ENCODE measurements at regions not wholly inside any gene's neighbourhood (a gene's known extent, or its start where the extent isn't known, plus 50 kb on each side); places are given as distances from the start of the nearest gene placed in this dataset.

GRCh38 chr3:22121068-22121701 lies 370.2 kb upstream of the ZNF385D start (continued):
- TF ChIP-seq, protein P1, sequence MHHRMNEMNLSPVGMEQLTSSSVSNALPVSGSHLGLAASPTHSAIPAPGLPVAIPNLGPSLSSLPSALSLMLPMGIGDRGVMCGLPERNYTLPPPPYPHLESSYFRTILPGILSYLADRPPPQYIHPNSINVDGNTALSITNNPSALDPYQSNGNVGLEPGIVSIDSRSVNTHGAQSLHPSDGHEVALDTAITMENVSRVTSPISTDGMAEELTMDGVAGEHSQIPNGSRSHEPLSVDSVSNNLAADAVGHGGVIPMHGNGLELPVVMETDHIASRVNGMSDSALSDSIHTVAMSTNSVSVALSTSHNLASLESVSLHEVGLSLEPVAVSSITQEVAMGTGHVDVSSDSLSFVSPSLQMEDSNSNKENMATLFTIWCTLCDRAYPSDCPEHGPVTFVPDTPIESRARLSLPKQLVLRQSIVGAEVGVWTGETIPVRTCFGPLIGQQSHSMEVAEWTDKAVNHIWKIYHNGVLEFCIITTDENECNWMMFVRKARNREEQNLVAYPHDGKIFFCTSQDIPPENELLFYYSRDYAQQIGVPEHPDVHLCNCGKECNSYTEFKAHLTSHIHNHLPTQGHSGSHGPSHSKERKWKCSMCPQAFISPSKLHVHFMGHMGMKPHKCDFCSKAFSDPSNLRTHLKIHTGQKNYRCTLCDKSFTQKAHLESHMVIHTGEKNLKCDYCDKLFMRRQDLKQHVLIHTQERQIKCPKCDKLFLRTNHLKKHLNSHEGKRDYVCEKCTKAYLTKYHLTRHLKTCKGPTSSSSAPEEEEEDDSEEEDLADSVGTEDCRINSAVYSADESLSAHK (CRISPR knock-in tag; IDR thresholded peaks at IDR 0.05; ENCODE audit: borderline replicate concordance), result no peak
- TF ChIP-seq FOXA3 (CRISPR knock-in tag; IDR thresholded peaks at IDR 0.05) (0 out of 2 replicates have a peak, but pooled peaks have one; percentile 22), TGIF2 (CRISPR knock-in tag; IDR thresholded peaks at IDR 0.05) (0 out of 2 replicates have a peak, but pooled peaks have one; percentile 12), PLSCR1 (CRISPR knock-in tag; IDR thresholded peaks at IDR 0.05; ENCODE audit: borderline replicate concordance) (no peak), KAT2B (IDR thresholded peaks at IDR 0.05; ENCODE audit: borderline replicate concordance, low read depth, low read length) (peak; percentile 69)
- TF ChIP-seq, protein P2, sequence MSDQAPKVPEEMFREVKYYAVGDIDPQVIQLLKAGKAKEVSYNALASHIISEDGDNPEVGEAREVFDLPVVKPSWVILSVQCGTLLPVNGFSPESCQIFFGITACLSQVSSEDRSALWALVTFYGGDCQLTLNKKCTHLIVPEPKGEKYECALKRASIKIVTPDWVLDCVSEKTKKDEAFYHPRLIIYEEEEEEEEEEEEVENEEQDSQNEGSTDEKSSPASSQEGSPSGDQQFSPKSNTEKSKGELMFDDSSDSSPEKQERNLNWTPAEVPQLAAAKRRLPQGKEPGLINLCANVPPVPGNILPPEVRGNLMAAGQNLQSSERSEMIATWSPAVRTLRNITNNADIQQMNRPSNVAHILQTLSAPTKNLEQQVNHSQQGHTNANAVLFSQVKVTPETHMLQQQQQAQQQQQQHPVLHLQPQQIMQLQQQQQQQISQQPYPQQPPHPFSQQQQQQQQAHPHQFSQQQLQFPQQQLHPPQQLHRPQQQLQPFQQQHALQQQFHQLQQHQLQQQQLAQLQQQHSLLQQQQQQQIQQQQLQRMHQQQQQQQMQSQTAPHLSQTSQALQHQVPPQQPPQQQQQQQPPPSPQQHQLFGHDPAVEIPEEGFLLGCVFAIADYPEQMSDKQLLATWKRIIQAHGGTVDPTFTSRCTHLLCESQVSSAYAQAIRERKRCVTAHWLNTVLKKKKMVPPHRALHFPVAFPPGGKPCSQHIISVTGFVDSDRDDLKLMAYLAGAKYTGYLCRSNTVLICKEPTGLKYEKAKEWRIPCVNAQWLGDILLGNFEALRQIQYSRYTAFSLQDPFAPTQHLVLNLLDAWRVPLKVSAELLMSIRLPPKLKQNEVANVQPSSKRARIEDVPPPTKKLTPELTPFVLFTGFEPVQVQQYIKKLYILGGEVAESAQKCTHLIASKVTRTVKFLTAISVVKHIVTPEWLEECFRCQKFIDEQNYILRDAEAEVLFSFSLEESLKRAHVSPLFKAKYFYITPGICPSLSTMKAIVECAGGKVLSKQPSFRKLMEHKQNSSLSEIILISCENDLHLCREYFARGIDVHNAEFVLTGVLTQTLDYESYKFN (CRISPR knock-in tag; conservative IDR thresholded peaks at IDR 0.05), result peak; percentile 84

Measured in HepG2 (cell line).